ENCODE measurements at regions not wholly inside any gene's neighbourhood (a gene's known extent, or its start where the extent isn't known, plus 50 kb on each side); places are given as distances from the start of the nearest gene placed in this dataset.

GRCh38 chr16:86297866-86298757, 212.2 kb upstream of the FOXF1 start:
- TF ChIP-seq, protein P1, sequence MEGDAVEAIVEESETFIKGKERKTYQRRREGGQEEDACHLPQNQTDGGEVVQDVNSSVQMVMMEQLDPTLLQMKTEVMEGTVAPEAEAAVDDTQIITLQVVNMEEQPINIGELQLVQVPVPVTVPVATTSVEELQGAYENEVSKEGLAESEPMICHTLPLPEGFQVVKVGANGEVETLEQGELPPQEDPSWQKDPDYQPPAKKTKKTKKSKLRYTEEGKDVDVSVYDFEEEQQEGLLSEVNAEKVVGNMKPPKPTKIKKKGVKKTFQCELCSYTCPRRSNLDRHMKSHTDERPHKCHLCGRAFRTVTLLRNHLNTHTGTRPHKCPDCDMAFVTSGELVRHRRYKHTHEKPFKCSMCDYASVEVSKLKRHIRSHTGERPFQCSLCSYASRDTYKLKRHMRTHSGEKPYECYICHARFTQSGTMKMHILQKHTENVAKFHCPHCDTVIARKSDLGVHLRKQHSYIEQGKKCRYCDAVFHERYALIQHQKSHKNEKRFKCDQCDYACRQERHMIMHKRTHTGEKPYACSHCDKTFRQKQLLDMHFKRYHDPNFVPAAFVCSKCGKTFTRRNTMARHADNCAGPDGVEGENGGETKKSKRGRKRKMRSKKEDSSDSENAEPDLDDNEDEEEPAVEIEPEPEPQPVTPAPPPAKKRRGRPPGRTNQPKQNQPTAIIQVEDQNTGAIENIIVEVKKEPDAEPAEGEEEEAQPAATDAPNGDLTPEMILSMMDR (conservative IDR thresholded peaks at IDR 0.05), result no peak
- no peak for TF ChIP-seq ZFX (IDR thresholded peaks at IDR 0.05)

Data from C4-2B (cell line).